ENCODE measurements at regions not wholly inside any gene's neighbourhood (a gene's known extent, or its start where the extent isn't known, plus 50 kb on each side); places are given as distances from the start of the nearest gene placed in this dataset.
A peak's percentile ranks its signal among the peaks of the same experiment; 100 is the strongest.

DNA sequence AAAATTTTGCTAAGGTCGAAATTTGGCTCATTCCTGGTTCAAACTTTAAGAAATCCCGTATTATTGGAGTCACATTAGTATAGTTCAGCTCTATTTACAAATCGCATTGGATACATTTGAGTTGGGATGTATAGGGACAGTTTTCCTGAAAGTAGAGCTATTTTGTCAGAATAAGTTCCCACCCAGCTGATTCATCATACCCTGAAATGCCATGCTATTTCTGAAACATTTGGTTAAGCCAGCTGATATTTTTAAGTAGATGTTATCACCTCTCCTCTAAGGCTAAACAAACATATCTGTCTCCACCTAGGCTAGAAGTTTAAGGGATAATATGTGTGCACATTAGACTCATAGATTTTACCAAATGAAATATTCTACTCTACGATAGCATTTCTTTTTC is 226.2 kb upstream of the ARGLU1 start:
- H3K4me1 ChIP-seq (ENCODE audit: control insufficient read depth, insufficient read depth, low read length): no peaks in the 10 kb centered on the region
- H3K9me3 ChIP-seq (ENCODE audit: control insufficient read depth, insufficient read depth, low read length): no peaks in the 10 kb centered on the region
- no peaks in the 10 kb centered on the region for H3K36me3 ChIP-seq (ENCODE audit: control insufficient read depth, insufficient read depth, low read length)
- no peak for DNase-seq (ENCODE audit: low read depth in 4 of 6, low spot score in 6 of 6)
- H3K4me3 ChIP-seq (ENCODE audit: low read depth, low read length): no peak overlapping the region
- H3K27me3 ChIP-seq (ENCODE audit: control insufficient read depth, insufficient read depth, low read length): peaks cover 2% of the 10 kb centered on the region
- no peak overlapping the region for H3K27ac ChIP-seq (ENCODE audit: low read depth, low read length)
- WGBS (ENCODE audit: insufficient coverage): no CpG with 5 or more reads among the region's 4 CpGs

DNA sequence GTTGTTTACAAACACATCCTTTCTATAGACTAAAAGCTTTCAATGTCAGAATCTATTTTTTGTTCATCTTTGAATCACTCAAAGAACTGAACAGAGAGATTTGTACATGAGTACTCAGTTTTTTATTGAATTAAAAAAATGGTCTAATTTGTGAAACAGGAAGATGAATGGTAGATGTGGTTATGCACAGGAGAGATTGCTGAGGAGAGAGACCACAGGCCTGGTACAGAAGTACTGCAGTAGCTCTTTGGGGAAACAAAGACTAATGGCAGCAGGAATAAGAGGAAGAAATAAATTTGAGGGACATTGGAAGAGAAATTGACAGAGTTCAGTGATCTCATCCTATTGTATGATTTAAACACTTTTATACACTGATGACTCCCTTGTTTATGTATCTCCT is 222.0 kb upstream of the ARGLU1 start:
- Histone ChIP-seq H3K4me1 (ENCODE audit: control insufficient read depth, insufficient read depth, low read length) (no peaks in the 10 kb centered on the region), H3K27ac (ENCODE audit: low read depth, low read length) (no peak overlapping the region), H3K36me3 (ENCODE audit: control insufficient read depth, insufficient read depth, low read length) (no peaks in the 10 kb centered on the region), H3K27me3 (ENCODE audit: control insufficient read depth, insufficient read depth, low read length) (no peaks in the 10 kb centered on the region), H3K9me3 (ENCODE audit: control insufficient read depth, insufficient read depth, low read length) (no peaks in the 10 kb centered on the region), H3K4me3 (ENCODE audit: low read depth, low read length) (no peak overlapping the region)
- DNase-seq (ENCODE audit: low read depth in 4 of 6, low spot score in 6 of 6): no peak

DNA sequence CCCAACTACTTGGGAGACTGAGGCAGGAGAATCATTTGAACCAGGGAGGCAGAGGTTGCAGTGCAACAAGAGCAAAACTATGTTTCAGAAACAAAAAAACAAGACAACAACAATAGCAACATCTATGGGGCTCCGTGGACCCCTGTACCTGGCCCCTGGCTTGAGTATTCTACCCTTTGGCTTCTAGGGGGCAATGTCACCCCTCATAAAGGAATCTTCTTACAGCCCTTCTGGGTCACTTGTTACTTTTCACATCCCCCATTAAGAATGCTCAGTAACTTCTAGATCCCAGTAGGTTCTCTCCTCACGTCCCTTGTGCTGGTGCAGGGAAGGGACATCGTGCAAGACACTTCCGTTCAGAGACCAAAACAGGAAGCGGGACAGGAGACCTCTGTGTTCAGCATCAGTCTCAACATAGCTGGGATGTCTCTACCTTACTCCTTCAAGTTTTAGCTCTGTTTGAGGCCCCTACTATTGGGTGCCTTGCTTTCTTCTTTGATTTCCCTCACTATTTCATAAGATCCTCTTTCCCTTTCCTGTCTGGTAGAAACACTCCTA is 218.1 kb upstream of the ARGLU1 start:
- H3K27ac ChIP-seq (ENCODE audit: low read depth, low read length): no peak overlapping the region
- H3K4me1 ChIP-seq (ENCODE audit: control insufficient read depth, insufficient read depth, low read length): no peaks in the 10 kb centered on the region
- H3K9me3 ChIP-seq (ENCODE audit: control insufficient read depth, insufficient read depth, low read length): no peaks in the 10 kb centered on the region
- no peak for DNase-seq (ENCODE audit: low read depth in 4 of 6, low spot score in 6 of 6)
- WGBS (ENCODE audit: insufficient coverage): 33% methylated on average over 5 of the region's 5 CpGs
- H3K36me3 ChIP-seq (ENCODE audit: control insufficient read depth, insufficient read depth, low read length): no peaks in the 10 kb centered on the region
- H3K27me3 ChIP-seq (ENCODE audit: control insufficient read depth, insufficient read depth, low read length): no peaks in the 10 kb centered on the region
- H3K4me3 ChIP-seq (ENCODE audit: low read depth, low read length): no peak overlapping the region

DNA sequence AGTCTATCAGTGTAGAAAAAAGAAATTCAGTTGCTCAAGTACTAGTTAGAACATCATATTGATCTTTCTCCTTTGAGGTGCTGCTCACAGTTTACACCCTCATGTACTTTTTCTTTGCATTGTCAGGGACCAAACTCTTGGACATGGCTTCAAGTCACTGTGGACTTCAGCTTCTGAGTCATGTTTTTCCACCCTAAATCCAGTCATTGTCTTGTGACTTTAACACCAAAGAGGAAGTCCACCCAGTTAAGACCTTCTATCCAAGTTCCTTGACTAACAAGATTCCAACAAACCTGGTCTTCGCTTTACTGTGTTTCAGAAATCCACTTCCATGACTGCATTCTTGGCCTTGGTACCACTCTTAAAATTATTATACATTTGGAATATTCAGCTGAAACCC is 206.7 kb upstream of the ARGLU1 start:
- Histone ChIP-seq H3K9me3 (ENCODE audit: control insufficient read depth, insufficient read depth, low read length) (no peaks in the 10 kb centered on the region), H3K36me3 (ENCODE audit: control insufficient read depth, insufficient read depth, low read length) (no peaks in the 10 kb centered on the region), H3K27ac (ENCODE audit: low read depth, low read length) (no peak overlapping the region), H3K4me3 (ENCODE audit: low read depth, low read length) (no peak overlapping the region), H3K4me1 (ENCODE audit: control insufficient read depth, insufficient read depth, low read length) (no peaks in the 10 kb centered on the region), H3K27me3 (ENCODE audit: control insufficient read depth, insufficient read depth, low read length) (no peaks in the 10 kb centered on the region)
- 100% methylated on average over 1 of the region's 1 CpG for WGBS (ENCODE audit: insufficient coverage)
- no peak for DNase-seq (ENCODE audit: low read depth in 4 of 6, low spot score in 6 of 6)

DNA sequence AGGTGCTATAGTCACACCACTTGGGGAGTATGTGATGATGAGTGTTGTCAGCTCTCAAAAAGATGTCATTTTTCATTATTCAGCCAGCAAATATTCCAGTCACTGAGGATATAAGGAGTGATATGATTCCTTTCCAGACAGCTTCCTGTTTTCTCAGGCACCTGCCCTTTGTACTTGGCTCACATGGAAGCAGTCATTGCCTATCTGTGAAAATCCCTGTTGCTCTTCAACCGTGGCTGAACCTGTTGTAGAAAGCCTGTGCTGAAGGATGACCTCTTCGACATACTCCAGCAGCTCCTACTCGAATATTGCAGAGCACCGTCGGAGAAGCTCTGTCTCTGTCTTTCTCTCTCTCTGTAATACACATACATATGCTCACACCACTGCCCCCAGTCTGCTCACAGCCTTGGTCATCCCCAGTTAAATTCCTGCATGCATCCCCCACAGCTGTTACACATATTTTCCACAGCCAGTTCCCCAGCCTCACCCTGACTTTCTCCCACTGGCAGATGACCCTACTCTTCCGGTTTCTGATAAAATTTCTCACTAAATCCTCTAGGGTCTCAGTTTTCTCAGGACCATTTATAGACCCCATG is 204.2 kb upstream of the ARGLU1 start:
- Histone ChIP-seq H3K4me3 (ENCODE audit: low read depth, low read length) (no peak overlapping the region), H3K9me3 (ENCODE audit: control insufficient read depth, insufficient read depth, low read length) (no peaks in the 10 kb centered on the region), H3K36me3 (ENCODE audit: control insufficient read depth, insufficient read depth, low read length) (no peaks in the 10 kb centered on the region), H3K27me3 (ENCODE audit: control insufficient read depth, insufficient read depth, low read length) (no peaks in the 10 kb centered on the region), H3K4me1 (ENCODE audit: control insufficient read depth, insufficient read depth, low read length) (no peaks in the 10 kb centered on the region), H3K27ac (ENCODE audit: low read depth, low read length) (no peak overlapping the region)
- DNase-seq (ENCODE audit: low read depth in 4 of 6, low spot score in 6 of 6): no peak
- 48% methylated on average over 6 of the region's 6 CpGs for WGBS (ENCODE audit: insufficient coverage)

DNA sequence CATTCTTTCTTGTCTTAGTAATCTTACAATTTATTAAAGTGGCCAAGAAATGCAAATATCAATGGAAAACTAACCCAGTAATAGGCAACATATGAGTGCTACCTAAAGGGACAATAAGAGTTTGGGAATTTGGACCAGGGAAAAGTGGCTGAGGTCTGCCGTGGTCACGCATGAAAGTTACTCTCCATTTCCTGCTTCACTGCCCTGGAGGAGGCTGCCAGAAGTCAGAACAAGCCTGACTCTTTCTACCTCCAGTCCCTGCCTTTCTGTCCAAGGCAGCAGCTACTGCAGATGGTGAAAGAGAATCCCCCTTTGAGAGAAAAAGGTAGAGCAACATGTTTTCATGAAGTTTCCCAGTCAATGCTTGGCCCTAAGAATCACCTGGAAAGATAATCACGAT is 201.1 kb upstream of the ARGLU1 start:
- WGBS (ENCODE audit: insufficient coverage): 94% methylated on average over 3 of the region's 3 CpGs
- H3K36me3 ChIP-seq (ENCODE audit: control insufficient read depth, insufficient read depth, low read length): no peaks in the 10 kb centered on the region
- no peak overlapping the region for H3K27ac ChIP-seq (ENCODE audit: low read depth, low read length)
- no peak overlapping the region for H3K4me3 ChIP-seq (ENCODE audit: low read depth, low read length)
- H3K4me1 ChIP-seq (ENCODE audit: control insufficient read depth, insufficient read depth, low read length): no peaks in the 10 kb centered on the region
- no peaks in the 10 kb centered on the region for H3K9me3 ChIP-seq (ENCODE audit: control insufficient read depth, insufficient read depth, low read length)
- no peaks in the 10 kb centered on the region for H3K27me3 ChIP-seq (ENCODE audit: control insufficient read depth, insufficient read depth, low read length)
- DNase-seq (ENCODE audit: low read depth in 4 of 6, low spot score in 6 of 6): no peak

DNA sequence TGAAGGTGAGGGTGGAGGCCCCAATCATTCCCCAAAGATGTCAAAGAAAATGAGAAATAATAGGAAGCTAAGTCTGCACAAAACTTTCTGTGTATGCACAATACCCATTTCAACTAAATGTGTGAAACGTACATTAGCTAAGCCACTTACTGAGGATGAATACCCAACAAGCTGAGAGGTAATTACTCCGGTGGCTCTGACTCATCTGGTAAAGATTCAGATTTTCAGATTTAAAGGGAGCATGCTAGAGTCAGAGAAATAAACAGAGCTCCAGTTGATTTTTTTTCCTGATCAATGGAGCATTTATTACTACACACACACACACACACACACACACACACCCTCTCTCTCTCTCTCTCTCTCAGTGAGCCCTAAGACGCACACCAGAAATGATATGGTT is 194.8 kb upstream of the ARGLU1 start:
- Histone ChIP-seq H3K4me3 (ENCODE audit: low read depth, low read length) (no peak overlapping the region), H3K4me1 (ENCODE audit: control insufficient read depth, insufficient read depth, low read length) (no peaks in the 10 kb centered on the region), H3K27me3 (ENCODE audit: control insufficient read depth, insufficient read depth, low read length) (no peaks in the 10 kb centered on the region), H3K9me3 (ENCODE audit: control insufficient read depth, insufficient read depth, low read length) (no peaks in the 10 kb centered on the region), H3K27ac (ENCODE audit: low read depth, low read length) (no peak overlapping the region), H3K36me3 (ENCODE audit: control insufficient read depth, insufficient read depth, low read length) (no peaks in the 10 kb centered on the region)
- WGBS (ENCODE audit: insufficient coverage): no CpG with 5 or more reads among the region's 3 CpGs
- no peak for DNase-seq (ENCODE audit: low read depth in 4 of 6, low spot score in 6 of 6)

DNA sequence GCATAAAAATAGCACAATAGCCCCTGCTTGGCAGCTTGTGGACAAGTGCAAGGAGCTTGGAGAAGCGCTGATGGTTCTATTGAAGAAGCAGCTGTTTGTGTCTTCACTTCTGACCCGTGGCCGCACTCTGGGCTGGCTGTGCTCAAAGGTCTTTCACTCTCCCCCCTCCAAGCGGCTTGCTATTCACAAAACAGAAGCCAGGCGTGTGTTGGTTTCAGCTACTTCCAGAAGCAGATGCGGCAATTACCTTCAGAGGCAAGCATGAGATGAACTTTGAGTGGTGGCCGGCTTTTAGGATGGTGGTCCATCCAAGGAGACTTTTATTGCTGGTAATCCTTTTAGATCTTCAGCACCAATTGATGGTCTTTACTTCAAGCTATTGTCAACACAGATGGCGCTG is 188.5 kb upstream of the ARGLU1 start:
- H3K4me3 ChIP-seq (ENCODE audit: low read depth, low read length): no peak overlapping the region
- H3K27ac ChIP-seq (ENCODE audit: low read depth, low read length): no peak overlapping the region
- WGBS (ENCODE audit: insufficient coverage): 25% methylated on average over 3 of the region's 8 CpGs
- H3K36me3 ChIP-seq (ENCODE audit: control insufficient read depth, insufficient read depth, low read length): no peaks in the 10 kb centered on the region
- H3K4me1 ChIP-seq (ENCODE audit: control insufficient read depth, insufficient read depth, low read length): peaks cover 8% of the 10 kb centered on the region
- no peaks in the 10 kb centered on the region for H3K27me3 ChIP-seq (ENCODE audit: control insufficient read depth, insufficient read depth, low read length)
- DNase-seq (ENCODE audit: low read depth in 4 of 6, low spot score in 6 of 6): no peak
- no peaks in the 10 kb centered on the region for H3K9me3 ChIP-seq (ENCODE audit: control insufficient read depth, insufficient read depth, low read length)

DNA sequence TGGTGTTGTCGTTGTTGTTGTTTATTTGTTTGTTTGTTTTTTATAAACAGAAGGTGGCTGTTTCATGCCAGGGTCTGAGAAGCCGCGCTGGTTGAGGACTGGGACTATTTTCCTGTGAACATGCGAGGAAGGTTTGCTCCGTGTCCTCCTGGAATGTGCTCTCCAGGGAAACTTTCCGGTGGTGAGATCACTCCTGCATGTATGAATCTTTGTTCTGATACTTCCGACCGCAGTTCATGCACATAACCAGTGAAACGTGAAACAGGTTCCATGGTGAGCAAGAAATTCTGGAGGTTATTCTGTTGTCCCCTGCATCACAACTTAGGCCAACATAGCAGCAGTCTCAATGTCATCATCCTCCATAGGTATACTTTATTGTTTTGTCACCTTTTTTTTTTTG is 187.6 kb upstream of the ARGLU1 start:
- Histone ChIP-seq H3K4me1 (ENCODE audit: control insufficient read depth, insufficient read depth, low read length) (peaks cover 8% of the 10 kb centered on the region), H3K27ac (ENCODE audit: low read depth, low read length) (no peak overlapping the region), H3K9me3 (ENCODE audit: control insufficient read depth, insufficient read depth, low read length) (no peaks in the 10 kb centered on the region), H3K36me3 (ENCODE audit: control insufficient read depth, insufficient read depth, low read length) (no peaks in the 10 kb centered on the region), H3K4me3 (ENCODE audit: low read depth, low read length) (no peak overlapping the region), H3K27me3 (ENCODE audit: control insufficient read depth, insufficient read depth, low read length) (no peaks in the 10 kb centered on the region)
- 87% methylated on average over 6 of the region's 9 CpGs for WGBS (ENCODE audit: insufficient coverage)
- DNase-seq (ENCODE audit: low read depth in 4 of 6, low spot score in 6 of 6): no peak

DNA sequence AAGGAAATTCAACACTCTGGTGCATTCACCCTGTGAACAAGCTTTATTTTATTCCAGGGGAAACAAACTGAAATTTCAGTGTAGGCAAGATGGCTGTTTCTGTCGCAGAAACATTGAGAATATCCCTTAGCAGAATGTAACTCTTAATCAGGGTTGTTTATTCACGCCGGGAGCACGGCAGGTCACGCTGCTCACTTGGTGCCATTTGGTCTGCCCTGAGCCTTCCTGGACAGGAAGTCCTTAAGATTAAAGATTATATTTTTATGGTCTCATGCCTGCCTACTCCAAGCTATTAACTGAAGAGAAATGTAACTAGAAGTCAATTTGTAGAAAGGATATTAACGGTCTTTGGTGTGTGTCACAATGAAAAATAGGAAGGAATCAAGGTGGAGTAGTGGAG is 185.3 kb upstream of the ARGLU1 start:
- H3K27ac ChIP-seq (ENCODE audit: low read depth, low read length): no peak overlapping the region
- H3K27me3 ChIP-seq (ENCODE audit: control insufficient read depth, insufficient read depth, low read length): no peaks in the 10 kb centered on the region
- peak in 1 of 6 donors; percentile 32 for DNase-seq (ENCODE audit: low read depth in 4 of 6, low spot score in 6 of 6)
- H3K9me3 ChIP-seq (ENCODE audit: control insufficient read depth, insufficient read depth, low read length): no peaks in the 10 kb centered on the region
- H3K4me1 ChIP-seq (ENCODE audit: control insufficient read depth, insufficient read depth, low read length): peaks cover 8% of the 10 kb centered on the region
- H3K4me3 ChIP-seq (ENCODE audit: low read depth, low read length): no peak overlapping the region
- WGBS (ENCODE audit: insufficient coverage): 50% methylated on average over 2 of the region's 6 CpGs
- no peaks in the 10 kb centered on the region for H3K36me3 ChIP-seq (ENCODE audit: control insufficient read depth, insufficient read depth, low read length)
